Stimulated activated CD4-positive, alpha-beta T cell treated with anti-CD3 and anti-CD28 coated beads, Interleukin-4, amount 100 ng/mL, for 4 hours (primary cell): ENCODE measurements at regions not wholly inside any gene's neighbourhood (a gene's known extent, or its start where the extent isn't known, plus 50 kb on each side); places are given as distances from the start of the nearest gene placed in this dataset.

ENCODE experiments used
- DNase-seq, 2 experiments: peaks; one replicate each; pipeline ENCODE4 v3.0.0-alpha.2; 2020

DNA sequence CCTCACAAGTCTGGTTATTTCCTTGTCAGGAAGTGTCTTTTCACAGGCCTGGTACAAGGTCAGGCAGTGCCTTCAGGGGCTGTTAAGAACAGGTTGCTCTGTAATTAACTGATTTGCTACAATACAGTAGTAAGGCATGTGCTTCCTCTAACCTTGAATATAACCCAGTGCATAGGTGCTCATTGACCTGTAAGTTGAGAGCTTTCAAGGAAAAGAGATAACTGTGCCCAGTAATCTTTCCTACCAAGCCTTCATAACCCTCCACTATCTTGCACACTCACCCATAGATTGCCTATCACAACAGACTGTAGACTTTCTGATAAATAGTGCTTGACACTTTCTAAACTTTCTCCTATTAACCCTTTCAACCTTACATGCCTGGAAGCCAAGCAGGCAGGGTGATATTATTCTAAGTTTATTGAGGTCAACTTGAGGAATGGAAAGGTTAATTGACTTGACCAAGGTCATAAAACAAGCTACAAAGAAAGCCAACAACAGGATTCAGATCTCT, 148.1 kb downstream of the PPARGC1A start:
- DNase-seq, result no peak

GRCh38 chr4:23737571-23737970, 152.3 kb downstream of the PPARGC1A start:
- no peak for DNase-seq

DNA sequence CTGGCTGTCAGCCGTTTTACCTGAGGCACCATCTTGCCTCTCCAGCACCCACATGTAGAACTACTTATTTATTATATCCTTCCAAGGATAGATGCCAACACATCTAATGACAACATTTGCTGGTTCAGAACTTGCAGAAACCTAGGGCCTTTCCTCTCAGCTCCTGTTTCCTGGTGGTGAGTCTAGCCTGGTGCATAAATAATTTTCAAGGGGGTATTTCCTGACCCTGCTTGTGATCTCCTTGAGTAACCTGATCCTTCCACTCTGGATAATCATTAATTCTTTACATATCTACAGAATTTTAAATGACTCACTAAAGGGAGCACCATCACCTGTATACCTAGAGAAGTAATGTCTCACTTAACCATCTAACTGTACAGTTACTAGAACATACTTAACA, 153.4 kb downstream of the PPARGC1A start:
- DNase-seq, result no peak

GRCh38 chr4:23734000-23734399, 155.8 kb downstream of the PPARGC1A start:
- no peak for DNase-seq

GRCh38 chr4:23733476-23733875, 156.4 kb downstream of the PPARGC1A start:
- no peak for DNase-seq

- DNase-seq, result no peak
Measured at GRCh38 chr4:23730998-23731397, 158.8 kb downstream of the PPARGC1A start.

DNA sequence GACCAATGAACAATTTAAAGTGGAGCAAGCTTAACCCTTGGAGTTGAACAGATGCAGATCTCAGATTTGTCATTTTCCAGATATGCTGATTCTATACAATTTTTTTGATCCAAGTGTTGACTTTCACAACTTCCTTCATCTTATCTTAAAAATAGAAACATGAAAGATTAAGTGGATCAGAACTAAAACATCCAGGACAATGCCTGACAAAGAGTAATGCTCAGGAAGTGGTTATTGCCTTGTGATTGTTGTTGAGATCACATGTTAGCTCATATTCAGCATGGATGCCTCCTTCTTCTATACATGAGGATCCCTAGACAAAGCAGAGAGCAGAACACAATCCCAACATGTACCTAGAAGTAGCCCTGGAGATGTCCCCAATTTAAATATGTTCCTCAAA, 160.9 kb downstream of the PPARGC1A start:
- DNase-seq, result no peak

DNA sequence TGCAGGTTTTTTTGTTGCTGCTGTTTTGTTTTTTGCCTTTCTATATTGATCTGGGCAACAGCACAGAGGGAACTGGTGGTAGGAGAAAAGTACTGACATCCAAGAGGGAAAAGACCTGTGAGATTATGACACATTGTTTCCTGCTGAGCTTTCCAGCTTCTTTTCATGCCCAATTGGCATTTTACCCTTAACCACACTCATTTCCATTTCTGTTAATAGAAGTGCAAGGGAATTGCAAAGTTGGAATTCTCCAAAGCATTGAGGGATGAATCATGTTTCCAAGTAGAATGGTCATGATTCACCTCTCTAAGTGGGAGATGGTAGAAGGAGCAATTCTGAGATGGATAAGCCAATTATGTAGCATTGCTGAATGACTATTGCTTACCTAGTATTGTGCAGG, 161.5 kb downstream of the PPARGC1A start:
- DNase-seq, result no peak

- no peak for DNase-seq
Measured at GRCh38 chr4:23720556-23720955, 169.3 kb downstream of the PPARGC1A start.

GRCh38 chr4:23718435-23718834, 171.4 kb downstream of the PPARGC1A start:
- no peak for DNase-seq

GRCh38 chr4:23717528-23718248, 172.2 kb downstream of the PPARGC1A start:
- DNase-seq, result no peak

DNA sequence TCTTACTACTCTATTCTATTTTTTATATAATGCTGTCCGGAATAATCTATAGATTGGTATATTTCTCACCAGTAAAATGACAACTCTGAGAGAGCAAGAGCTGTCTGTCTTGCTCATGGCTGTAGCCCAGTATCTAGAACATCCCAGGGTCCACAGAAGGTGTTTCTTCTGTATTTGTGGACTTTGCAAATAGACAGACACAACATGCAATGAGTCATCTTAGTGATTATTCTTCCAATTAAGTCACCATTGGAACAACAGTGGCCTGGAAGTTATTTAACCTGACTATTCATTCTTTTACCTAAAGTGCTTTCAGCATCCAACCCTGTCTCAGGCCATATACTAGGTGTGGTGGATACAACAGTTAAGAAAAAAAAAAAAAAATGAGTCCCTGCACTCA, 179.5 kb downstream of the PPARGC1A start:
- DNase-seq, result no peak

GRCh38 chr4:23707652-23708026, 182.2 kb downstream of the PPARGC1A start:
- no peak for DNase-seq

- DNase-seq, result no peak
Measured at GRCh38 chr4:23706972-23707651, 182.7 kb downstream of the PPARGC1A start.

GRCh38 chr4:23700197-23700596, 189.7 kb downstream of the PPARGC1A start:
- DNase-seq, result no peak

GRCh38 chr4:23697722-23698121, 192.1 kb downstream of the PPARGC1A start:
- no peak for DNase-seq

- no peak for DNase-seq
Measured at GRCh38 chr4:23697001-23697528, 192.8 kb downstream of the PPARGC1A start.

DNA sequence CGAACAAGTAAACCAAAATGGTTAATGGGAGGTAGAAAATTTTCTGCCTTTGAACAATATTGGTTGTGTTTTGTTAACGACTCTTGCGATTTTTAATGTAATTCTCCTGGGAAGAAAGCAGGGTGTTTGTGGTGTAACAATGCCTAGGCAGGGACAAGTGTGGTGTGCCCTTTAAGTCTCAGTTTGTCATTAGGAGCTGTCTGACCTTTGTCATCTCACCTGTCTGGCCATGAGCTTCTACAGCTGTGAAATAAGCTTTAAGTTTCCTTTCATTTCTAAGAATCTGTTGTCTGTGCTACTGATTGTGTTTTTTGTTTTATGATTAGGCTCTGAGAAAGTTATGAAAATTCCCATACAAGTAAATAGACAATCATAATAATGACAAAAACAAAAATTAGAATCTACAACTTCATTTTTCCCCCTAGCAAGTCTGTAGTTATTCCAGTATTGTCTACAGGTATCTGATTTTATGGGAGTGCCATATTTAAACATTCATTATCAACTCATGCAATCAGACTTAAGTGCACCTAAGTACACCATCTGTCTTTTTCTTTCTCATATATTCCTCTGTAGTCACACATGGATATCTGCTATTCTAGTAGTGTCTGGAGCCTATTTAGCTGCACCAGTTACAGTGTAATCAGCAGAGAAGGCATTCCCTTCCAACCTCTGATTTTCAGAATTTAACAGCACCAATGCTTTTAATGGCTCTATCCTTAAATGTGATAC, 203.5 kb downstream of the PPARGC1A start:
- DNase-seq, result no peak

DNA sequence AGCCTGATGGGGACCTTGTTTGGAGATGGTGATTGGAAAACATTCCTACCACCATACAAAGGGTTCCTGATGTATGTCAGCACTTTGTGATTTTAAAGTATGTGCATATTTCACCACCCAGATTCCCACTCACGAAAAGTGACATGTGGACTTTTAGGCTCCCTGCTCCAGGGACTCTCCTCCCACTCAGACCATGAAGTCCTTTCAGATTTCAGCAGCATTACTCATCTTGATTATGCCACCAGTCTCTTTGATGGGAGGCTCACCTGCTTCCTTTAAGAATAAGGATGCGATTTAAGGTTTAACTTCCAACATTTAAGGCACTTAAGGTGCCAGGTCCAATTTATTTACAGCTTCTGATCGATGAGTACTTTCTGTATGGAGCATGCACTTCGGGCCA, 204.4 kb downstream of the PPARGC1A start:
- DNase-seq, result no peak

DNA sequence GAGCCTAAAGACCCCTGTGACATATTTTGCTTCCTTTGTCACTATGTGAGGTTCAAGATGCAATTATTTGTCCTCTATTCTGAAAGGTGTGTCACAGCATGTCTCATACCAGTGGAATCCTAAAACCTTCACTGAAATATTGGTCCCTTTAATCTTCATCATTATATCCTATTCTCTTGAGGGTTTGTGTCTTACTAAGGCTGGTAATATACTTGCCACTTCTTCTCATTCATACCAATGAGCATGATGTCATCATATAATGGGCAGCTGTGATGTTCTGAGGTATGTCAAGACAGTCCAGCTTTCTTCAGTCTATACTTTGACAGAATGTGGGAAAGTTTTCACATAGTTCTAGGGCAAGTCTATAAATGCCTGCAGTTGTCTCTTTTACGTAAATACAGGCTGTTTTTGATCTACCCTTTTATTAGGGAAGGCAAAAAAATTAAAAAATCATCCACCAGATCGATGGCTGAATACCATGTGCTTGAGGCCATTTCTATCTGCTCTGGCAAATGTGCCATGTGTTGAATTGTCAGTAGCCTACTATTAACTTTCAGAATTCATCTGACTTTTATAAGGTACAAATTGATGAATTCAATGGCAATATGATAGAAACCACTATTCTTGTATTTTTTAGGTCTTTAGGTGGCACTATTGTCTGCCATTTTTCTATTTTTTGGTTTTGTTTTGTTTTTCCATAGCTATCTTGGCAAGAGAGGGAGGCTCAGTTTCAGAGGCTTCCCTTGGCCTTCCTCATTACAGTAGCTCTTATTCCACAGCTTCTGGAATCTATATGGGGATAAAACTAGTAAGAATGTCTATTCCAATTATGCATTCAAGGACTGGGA, 209.0 kb downstream of the PPARGC1A start:
- no peak for DNase-seq

GRCh38 chr4:23674694-23675093, 215.2 kb downstream of the PPARGC1A start:
- no peak for DNase-seq

DNA sequence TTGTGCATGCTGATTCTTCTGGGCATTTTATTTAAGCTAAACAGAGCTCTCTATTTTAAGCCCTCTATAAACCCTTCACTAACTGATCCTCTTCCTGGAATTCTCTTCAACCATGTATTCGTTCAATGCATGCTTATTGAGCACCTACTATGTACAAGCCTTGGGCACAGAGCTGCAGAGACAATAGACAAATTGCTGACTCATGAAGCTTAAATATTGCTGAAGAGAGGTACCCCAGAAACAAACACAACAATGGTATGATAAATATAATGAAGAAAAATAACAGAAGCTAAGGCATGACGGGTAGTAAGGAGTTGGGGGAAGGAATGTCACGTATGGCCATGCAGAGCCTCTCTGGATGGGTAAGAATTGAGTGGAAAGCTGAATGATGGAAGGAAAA, 222.2 kb downstream of the PPARGC1A start:
- DNase-seq, result no peak

GRCh38 chr4:23660865-23661264, 229.0 kb downstream of the PPARGC1A start:
- no peak for DNase-seq
